Thoracic aorta (tissue), 2 donors: ENCODE measurements at regions not wholly inside any gene's neighbourhood (a gene's known extent, or its start where the extent isn't known, plus 50 kb on each side); places are given as distances from the start of the nearest gene placed in this dataset.

Source experiments
- ATAC-seq: fragments of 150-250 bp; one replicate; pipeline ENCODE4 v1.8.0; 2017; ENCODE audit warnings: low read depth; ENCODE audit not compliant: insufficient number of reproducible peaks, low FRiP score
- DNase-seq: peaks from one replicate; pipeline ENCODE4 v3.0.0-alpha.2; 2020; ENCODE audit warnings: low spot score
- H3K27ac ChIP-seq, 2 donors: fragments of 200-600 bp; sonication (generic); 1 replicate in 1 of 2; 2 replicates in 1 of 2; pipeline ENCODE4 v1.5.1; 2016; ENCODE audit warnings: mild to moderate bottlenecking in 2 of 2, moderate library complexity in 2 of 2
- H3K27me3 ChIP-seq: fragments of 200-600 bp; sonication (generic); replicated peaks from 2 replicates; pipeline ENCODE4 v1.6.0; 2016; ENCODE audit warnings: mild to moderate bottlenecking; ENCODE audit not compliant: insufficient read depth
- H3K36me3 ChIP-seq: fragments of 200-600 bp; sonication (generic); one replicate; pipeline ENCODE4 v1.5.1; 2016
- H3K4me1 ChIP-seq, 2 donors: fragments of 200-600 bp; sonication (generic); 1 replicate in 1 of 2; 2 replicates in 1 of 2; pipeline versions ENCODE4 v1.5.1 to v1.6.0; 2016; ENCODE audit warnings: low read depth in 2 of 2, mild to moderate bottlenecking in 1 of 2; ENCODE audit not compliant: control insufficient read depth in 1 of 2
- H3K4me3 ChIP-seq: fragments of 200-600 bp; sonication (generic); 2 replicates; pipeline ENCODE4 v1.5.1; 2016; ENCODE audit warnings: mild to moderate bottlenecking
- H3K9me3 ChIP-seq: fragments of 200-600 bp; sonication (generic); 2 replicates; pipeline ENCODE4 v1.5.1; 2016
- CTCF ChIP-seq: fragments of 200-600 bp; sonication (generic); IDR thresholded peaks from one replicate; pipeline ENCODE4 v1.5.1; 2019; ENCODE audit warnings: antibody characterized with exemption

- Histone ChIP-seq H3K4me3 (no peak overlapping the region), H3K36me3 (no peaks in the 10 kb centered on the region), H3K27ac (no peak overlapping the region), H3K4me1 (no peaks in the 10 kb centered on the region), H3K27me3 (no peaks in the 10 kb centered on the region), H3K9me3 (no peaks in the 10 kb centered on the region)
- no peak for DNase-seq
- no peak for ATAC-seq
- TF ChIP-seq CTCF = no peak
Observed at GRCh38 chr17:71166311-71166710, 954.5 kb upstream of the SOX9 start.

GRCh38 chr17:71168053-71168741 is 952.6 kb upstream of the SOX9 start:
- H3K27ac ChIP-seq = no peak overlapping the region
- ATAC-seq (no peak), DNase-seq (no peak)
- H3K4me1 ChIP-seq = no peaks in the 10 kb centered on the region
- H3K36me3 ChIP-seq = no peaks in the 10 kb centered on the region
- no peaks in the 10 kb centered on the region for H3K9me3 ChIP-seq
- H3K4me3 ChIP-seq = no peak overlapping the region
- no peak for TF ChIP-seq CTCF
- no peaks in the 10 kb centered on the region for H3K27me3 ChIP-seq

- no peaks in the 10 kb centered on the region for H3K36me3 ChIP-seq
- no peak overlapping the region for H3K4me3 ChIP-seq
- no peak for TF ChIP-seq CTCF
- DNase-seq (no peak), ATAC-seq (no peak)
- no peak overlapping the region for H3K27ac ChIP-seq
- H3K4me1 ChIP-seq = no peaks in the 10 kb centered on the region
- H3K27me3 ChIP-seq = no peaks in the 10 kb centered on the region
- no peaks in the 10 kb centered on the region for H3K9me3 ChIP-seq
Observed at GRCh38 chr17:71170070-71170469, 950.8 kb upstream of the SOX9 start.

GRCh38 chr17:71171270-71171669 is 949.5 kb upstream of the SOX9 start:
- Histone ChIP-seq H3K4me1 (no peaks in the 10 kb centered on the region), H3K36me3 (no peaks in the 10 kb centered on the region), H3K4me3 (no peak overlapping the region), H3K27ac (no peak overlapping the region), H3K9me3 (no peaks in the 10 kb centered on the region), H3K27me3 (no peaks in the 10 kb centered on the region)
- TF ChIP-seq CTCF = no peak
- DNase-seq (no peak), ATAC-seq (no peak)

GRCh38 chr17:71173991-71174390 is 946.8 kb upstream of the SOX9 start:
- no peak for ATAC-seq
- Histone ChIP-seq H3K27me3 (no peaks in the 10 kb centered on the region), H3K4me3 (no peak overlapping the region), H3K4me1 (no peaks in the 10 kb centered on the region), H3K9me3 (no peaks in the 10 kb centered on the region), H3K36me3 (no peaks in the 10 kb centered on the region), H3K27ac (no peak overlapping the region)
- no peak for DNase-seq
- TF ChIP-seq CTCF = no peak
